GM20000 (cell line): ENCODE measurements at regions not wholly inside any gene's neighbourhood (a gene's known extent, or its start where the extent isn't known, plus 50 kb on each side); places are given as distances from the start of the nearest gene placed in this dataset.

Experiments used
- DNase-seq: peaks from one replicate; pipeline ENCODE4 v3.0.0; 2012; ENCODE audit warnings: low spot score
- TF ChIP-seq, protein P1 (sequence below): IDR thresholded peaks from 2 replicates; pipeline ENCODE4 v1.5.1; 2012; ENCODE audit warnings: mild to moderate bottlenecking, control low read depth; ENCODE audit errors: extremely low read depth, missing control alignments

DNA sequence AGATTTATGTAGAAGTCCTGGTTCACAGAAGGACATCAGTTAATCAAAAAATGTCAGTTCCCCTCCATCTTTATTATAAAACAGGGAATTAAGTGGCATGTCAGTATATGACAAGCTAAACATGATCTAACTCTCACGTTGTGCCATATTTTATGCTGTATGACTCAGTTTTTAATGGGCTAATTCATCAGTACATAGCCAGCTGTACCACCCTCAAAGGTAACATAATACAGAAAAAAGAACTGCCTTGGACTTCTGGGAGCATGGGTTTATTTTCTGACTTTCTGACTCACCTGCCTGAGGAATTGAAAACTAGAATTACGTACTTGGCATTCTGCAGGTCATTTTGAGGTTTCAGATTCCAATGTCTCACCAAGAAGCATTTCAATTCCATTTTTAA, 135.7 kb downstream of the CMPK2 start:
- TF ChIP-seq, protein P1, sequence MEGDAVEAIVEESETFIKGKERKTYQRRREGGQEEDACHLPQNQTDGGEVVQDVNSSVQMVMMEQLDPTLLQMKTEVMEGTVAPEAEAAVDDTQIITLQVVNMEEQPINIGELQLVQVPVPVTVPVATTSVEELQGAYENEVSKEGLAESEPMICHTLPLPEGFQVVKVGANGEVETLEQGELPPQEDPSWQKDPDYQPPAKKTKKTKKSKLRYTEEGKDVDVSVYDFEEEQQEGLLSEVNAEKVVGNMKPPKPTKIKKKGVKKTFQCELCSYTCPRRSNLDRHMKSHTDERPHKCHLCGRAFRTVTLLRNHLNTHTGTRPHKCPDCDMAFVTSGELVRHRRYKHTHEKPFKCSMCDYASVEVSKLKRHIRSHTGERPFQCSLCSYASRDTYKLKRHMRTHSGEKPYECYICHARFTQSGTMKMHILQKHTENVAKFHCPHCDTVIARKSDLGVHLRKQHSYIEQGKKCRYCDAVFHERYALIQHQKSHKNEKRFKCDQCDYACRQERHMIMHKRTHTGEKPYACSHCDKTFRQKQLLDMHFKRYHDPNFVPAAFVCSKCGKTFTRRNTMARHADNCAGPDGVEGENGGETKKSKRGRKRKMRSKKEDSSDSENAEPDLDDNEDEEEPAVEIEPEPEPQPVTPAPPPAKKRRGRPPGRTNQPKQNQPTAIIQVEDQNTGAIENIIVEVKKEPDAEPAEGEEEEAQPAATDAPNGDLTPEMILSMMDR: no peak
- DNase-seq: no peak

DNA sequence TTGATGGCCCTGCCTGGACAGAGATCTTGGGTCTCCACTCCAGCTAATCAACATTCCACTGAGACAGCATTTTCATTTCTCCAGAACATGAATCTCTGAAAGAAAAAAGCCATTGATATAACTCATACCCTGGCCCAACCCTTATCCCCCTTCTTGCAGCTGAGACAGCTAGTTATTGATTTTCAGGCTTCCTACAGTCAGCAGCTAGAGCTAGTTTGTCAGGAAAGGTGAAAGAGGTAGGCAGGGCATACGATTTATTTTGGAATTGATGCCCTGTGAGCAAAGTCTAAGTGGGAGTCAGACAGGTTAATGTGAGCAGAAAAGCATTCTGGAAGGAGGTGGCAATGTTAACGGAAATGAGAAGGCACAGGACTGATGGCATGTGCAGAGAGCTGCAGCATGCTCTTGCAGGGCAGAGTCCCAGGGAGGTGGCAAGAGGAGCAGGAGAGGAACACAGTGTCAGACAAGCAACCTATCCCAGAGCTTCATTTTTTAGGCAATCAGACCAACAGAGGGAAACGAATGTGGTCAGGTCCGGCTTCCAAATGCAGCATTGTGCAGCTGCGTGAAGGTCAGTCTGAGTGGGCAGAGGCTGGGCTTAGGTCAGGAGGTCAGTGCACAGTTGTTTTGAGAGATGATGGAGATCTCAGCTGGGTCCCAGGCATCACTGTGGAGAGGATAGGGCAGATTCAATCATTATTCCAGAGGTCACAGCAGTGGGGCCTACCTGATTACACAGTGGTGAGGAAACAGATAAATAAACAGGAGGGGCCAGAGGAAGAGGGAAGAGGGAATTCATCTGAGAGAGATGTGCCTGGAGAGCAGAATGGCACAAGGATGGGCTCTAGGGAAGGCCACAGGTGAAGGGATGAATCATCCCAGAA, 134.8 kb downstream of the CMPK2 start:
- DNase-seq: no peak
- TF ChIP-seq, protein P1: no peak

DNA sequence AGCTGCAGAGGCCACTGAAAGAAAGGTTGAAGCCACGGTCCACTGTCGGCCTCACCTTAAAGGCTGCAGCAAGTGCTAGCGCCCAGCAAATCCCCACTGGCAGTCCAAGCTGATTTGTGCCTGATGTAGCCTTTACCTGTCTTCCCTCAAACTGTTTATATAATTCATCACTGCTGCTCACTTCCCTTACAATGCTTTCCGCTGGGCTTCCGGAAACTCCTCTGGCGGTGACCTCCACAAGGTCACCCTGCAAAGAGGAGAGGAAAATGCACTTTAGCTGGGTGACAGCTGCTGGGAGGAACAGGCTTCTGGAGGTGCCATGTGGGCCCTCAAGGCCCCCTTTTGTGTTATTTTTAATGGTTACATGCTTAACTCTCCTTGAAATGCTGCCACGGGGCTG, 126.2 kb downstream of the CMPK2 start:
- TF ChIP-seq, protein P1: no peak
- DNase-seq: no peak

DNA sequence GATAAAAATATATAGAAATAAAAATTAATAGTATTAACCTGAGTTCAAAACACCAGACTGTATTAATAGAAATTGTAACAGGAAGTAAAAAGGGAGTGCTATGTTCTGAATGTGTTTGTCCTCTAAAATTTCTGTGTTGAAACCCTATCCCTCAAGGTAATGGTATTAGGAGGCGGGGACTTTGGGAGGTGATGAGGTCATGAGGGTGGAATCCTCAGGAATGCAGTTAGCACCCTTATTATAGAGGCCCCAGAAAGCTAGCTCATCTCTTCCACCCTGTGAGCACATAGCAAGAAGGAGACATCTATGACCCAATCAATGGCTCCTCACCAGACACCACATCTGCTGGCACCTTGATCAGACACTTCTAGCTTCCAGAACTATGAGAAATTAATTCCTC, 124.5 kb downstream of the CMPK2 start:
- TF ChIP-seq, protein P1: no peak
- DNase-seq: no peak

DNA sequence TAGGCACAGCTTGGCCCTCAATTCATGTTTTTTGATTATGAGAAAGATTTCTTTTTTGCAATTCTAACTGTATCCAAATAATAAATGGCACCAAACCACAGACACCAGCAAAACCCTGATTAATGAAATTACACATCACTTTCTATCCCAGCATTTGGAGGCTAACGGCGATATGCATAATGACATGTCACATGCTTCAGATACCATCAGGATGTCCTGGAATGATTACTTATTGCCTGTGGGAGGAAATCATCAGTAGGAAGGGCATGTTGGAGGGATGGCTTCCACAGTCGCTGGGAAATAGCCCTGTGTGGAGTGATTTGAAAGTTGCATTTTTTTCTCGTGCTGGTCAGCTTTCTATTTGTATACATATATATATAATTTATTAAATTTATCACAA, 121.7 kb downstream of the CMPK2 start:
- no peak for DNase-seq
- TF ChIP-seq, protein P1: no peak

DNA sequence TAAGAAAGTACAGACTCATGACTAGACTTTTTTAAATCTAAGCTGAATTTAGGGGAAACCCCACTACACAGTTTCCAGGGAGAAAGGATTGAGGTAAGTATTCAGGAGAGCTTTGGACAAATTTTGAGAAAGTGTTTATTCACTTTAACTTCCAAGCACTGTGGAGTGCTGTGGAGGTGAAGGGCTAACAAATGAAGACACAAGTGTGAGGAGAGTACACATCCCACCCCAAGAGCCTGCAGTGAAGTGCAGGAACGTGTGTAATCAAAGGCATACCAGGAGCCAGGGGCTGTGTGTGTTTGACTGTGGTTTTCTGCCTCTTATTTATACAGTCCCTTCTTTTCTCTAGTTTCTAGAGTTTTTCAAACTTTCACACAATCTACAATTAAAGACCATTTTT, 118.3 kb downstream of the CMPK2 start:
- DNase-seq: no peak
- TF ChIP-seq, protein P1: no peak

DNA sequence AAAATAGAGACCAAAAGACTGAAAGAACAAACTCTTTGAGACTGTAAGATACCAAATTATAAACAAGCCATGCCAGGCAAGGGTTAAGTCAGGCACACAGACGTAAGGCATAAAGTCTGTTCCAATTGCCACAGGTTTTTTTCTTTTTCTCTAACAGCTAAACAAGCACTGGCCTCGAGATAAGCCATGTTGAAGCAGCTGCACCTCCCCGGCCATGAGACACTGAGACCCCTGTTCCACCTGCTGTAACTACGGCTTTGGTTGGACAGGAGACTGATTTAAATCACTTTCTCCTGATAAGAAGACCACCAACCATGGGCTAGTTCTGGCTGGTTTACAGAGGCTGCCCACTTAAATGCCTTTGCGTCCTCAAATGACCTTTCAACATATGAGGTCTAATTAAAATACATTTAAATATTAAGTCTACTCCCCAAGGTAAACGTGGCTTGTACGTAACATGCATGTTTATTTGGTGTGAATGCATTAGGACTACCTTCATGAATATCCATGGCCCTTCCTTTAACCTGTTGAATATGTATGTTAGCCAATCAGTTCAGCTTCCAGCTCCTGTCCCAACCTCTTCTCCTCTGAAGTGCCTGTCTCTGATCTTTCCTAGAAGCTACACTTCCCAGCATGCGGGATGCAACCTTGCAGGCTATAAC, 117.2 kb downstream of the CMPK2 start:
- no peak for DNase-seq
- TF ChIP-seq, protein P1: no peak
